Endothelial cell of umbilical vein (primary cell): ENCODE measurements at regions not wholly inside any gene's neighbourhood (a gene's known extent, or its start where the extent isn't known, plus 50 kb on each side); places are given as distances from the start of the nearest gene placed in this dataset.

Experiments used
- BruUV-seq: library from RNA; stranded (reverse); fragments of 400-500 nt; replicated peaks from 2 replicates; lab custom pipeline; 2021; lab: Mats Ljungman, UMichigan
- CTCF ChIA-PET: fragments of 300-600, 350-600 bp; sonication (Branson Sonifier 250); formaldehyde crosslinking; loops from one replicate; lab custom pipeline; 2021; ENCODE audit warnings: antibody characterized with exemption, inconsistent platforms; lab: Charles Lee
- POLR2A ChIA-PET: fragments of 300-600, 350-600 bp; sonication (Branson Sonifier 250); formaldehyde crosslinking; loops from one replicate; lab custom pipeline; 2021; ENCODE audit warnings: antibody characterized with exemption, inconsistent platforms; lab: Charles Lee
- DNase-seq: peaks from one replicate; pipeline ENCODE4 v3.0.0-alpha.2; 2011; ENCODE audit warnings: low read depth, low spot score
- FAIRE-seq: peaks from 2 replicates; lab custom pipeline; 2011; peaks lifted over from hg19 to GRCh38; lab: Jason Lieb, UNC
- H2AFZ ChIP-seq: 2 replicates; pipeline ENCODE4 v1.6.0; 2012; ENCODE audit warnings: low read depth, low read length, control low read depth, inconsistent platforms
- H3K27ac ChIP-seq: 2 replicates; pipeline ENCODE4 v1.5.1; 2011; ENCODE audit warnings: low read depth, mild to moderate bottlenecking, control low read depth, low read length, moderate library complexity; ENCODE audit not compliant: insufficient read depth
- H3K27me3 ChIP-seq, 2 experiments: 2 replicates each; pipeline versions ENCODE4 v1.6.0 to v1.6.1; 2011; ENCODE audit warnings: low read length in 2 of 2, mixed read lengths in 1 of 2; ENCODE audit not compliant: control insufficient read depth in 2 of 2, insufficient read depth in 2 of 2
- H3K36me3 ChIP-seq, 2 experiments: 2 replicates in 1 of 2; 3 replicates in 1 of 2; pipeline ENCODE4 v1.5.1; 2011; ENCODE audit warnings: low read length in 2 of 2, mild to moderate bottlenecking in 1 of 2, moderate library complexity in 1 of 2; ENCODE audit not compliant: control insufficient read depth in 2 of 2, insufficient read depth in 2 of 2; ENCODE audit errors: extremely low read depth in 1 of 2
- H3K4me1 ChIP-seq: 3 replicates; pipeline ENCODE4 v1.5.1; 2011; ENCODE audit warnings: mild to moderate bottlenecking, low read length; ENCODE audit not compliant: control insufficient read depth, insufficient read depth; ENCODE audit errors: extremely low read depth
- H3K4me2 ChIP-seq: 2 replicates; pipeline ENCODE4 v1.6.1; 2011; ENCODE audit warnings: low read length, control low read depth, mixed read lengths; ENCODE audit not compliant: insufficient read depth
- H3K4me3 ChIP-seq, 3 experiments: fragments of 200-600 bp in 1 of 3; sonication (generic), shearing (Covaris generic) in 1 of 3; replicated peaks in 1 of 3; 2 replicates each; pipeline ENCODE4 v1.5.1; 2011 to 2016; ENCODE audit warnings: control low read depth in 3 of 3, low read length in 3 of 3, mild to moderate bottlenecking in 2 of 3, inconsistent platforms in 1 of 3, low read depth in 1 of 3, moderate library complexity in 1 of 3; ENCODE audit not compliant: insufficient read depth in 1 of 3
- H3K79me2 ChIP-seq: 2 replicates; pipeline ENCODE4 v1.6.0; 2012; ENCODE audit warnings: low read length, inconsistent platforms; ENCODE audit not compliant: control insufficient read depth, insufficient read depth
- H3K9ac ChIP-seq: replicated peaks from 2 replicates; pipeline ENCODE3; 2011; ENCODE audit warnings: low read length, control low read depth; ENCODE audit not compliant: insufficient read depth; ENCODE audit errors: extremely low read depth
- H3K9me1 ChIP-seq: replicated peaks from 3 replicates; pipeline ENCODE4 v1.6.0; 2011; ENCODE audit warnings: mild to moderate bottlenecking, low read length; ENCODE audit not compliant: control insufficient read depth, insufficient read depth; ENCODE audit errors: extremely low read depth
- H3K9me3 ChIP-seq: replicated peaks from 2 replicates; pipeline ENCODE4 v1.5.1; 2012; ENCODE audit warnings: low read length, inconsistent platforms; ENCODE audit not compliant: control insufficient read depth, insufficient read depth
- H4K20me1 ChIP-seq: replicated peaks from 2 replicates; pipeline ENCODE3; 2011; ENCODE audit warnings: mild to moderate bottlenecking, low read length; ENCODE audit not compliant: control insufficient read depth, insufficient read depth; ENCODE audit errors: extremely low read depth
- EZH2 ChIP-seq: IDR thresholded peaks from 2 replicates; pipeline ENCODE4 v1.6.1; 2012; ENCODE audit warnings: borderline replicate concordance, low read depth, mild to moderate bottlenecking, moderate library complexity, low read length, inconsistent platforms; ENCODE audit not compliant: severe bottlenecking
- FOS ChIP-seq: IDR thresholded peaks from 2 replicates; pipeline ENCODE4 v1.6.1; 2011; ENCODE audit warnings: mild to moderate bottlenecking, low read length, moderate library complexity, borderline replicate concordance; ENCODE audit not compliant: insufficient read depth
- GATA2 ChIP-seq: IDR thresholded peaks from 2 replicates; pipeline ENCODE4 v1.7.0; 2011; ENCODE audit warnings: low read depth, mild to moderate bottlenecking, moderate library complexity, mixed read lengths, low read length; ENCODE audit not compliant: insufficient read length, insufficient read depth
- JUN ChIP-seq: IDR thresholded peaks from 2 replicates; pipeline ENCODE4 v1.6.1; 2011; ENCODE audit warnings: borderline replicate concordance, low read depth; ENCODE audit not compliant: insufficient read length, insufficient read depth
- MAX ChIP-seq: IDR thresholded peaks from 2 replicates; pipeline ENCODE4 v1.6.1; 2011; ENCODE audit not compliant: insufficient read depth, insufficient read length
- MYC ChIP-seq: IDR thresholded peaks from one replicate; pipeline ENCODE4 v1.6.1; 2011; ENCODE audit warnings: mild to moderate bottlenecking, low read depth, low read length
- POLR2A ChIP-seq: IDR thresholded peaks from 2 replicates; pipeline ENCODE4 v1.6.1; 2012; ENCODE audit warnings: low read depth, mild to moderate bottlenecking, control low read depth, low read length
- POLR2AphosphoS5 ChIP-seq: IDR thresholded peaks from 2 replicates; pipeline ENCODE4 v1.6.1; 2012; ENCODE audit warnings: low read depth, mild to moderate bottlenecking, control low read depth, low read length, moderate library complexity; ENCODE audit not compliant: insufficient read depth
- dilution Hi-C: fragments of 300-500 bp; cut with MboI; formaldehyde crosslinking; loops from one replicate; pipeline ENCODE4 v1.15.0; 2019; ENCODE audit warnings: low sequenced_read_pairs; ENCODE audit not compliant: extremely low pct_ligation_motif_present
- intact Hi-C: fragments of 100-400 bp; cut with micrococcal nuclease; formaldehyde crosslinking; loops from one replicate; pipeline ENCODE4 v1.10.0; 2022
- TF ChIP-seq, protein P1 (sequence below), 2 donors: IDR thresholded peaks; 1 replicate in 1 of 2; 2 replicates in 1 of 2; pipeline ENCODE4 v1.5.1; 2011; ENCODE audit warnings: low read length in 2 of 2, mild to moderate bottlenecking in 2 of 2, moderate library complexity in 2 of 2, control low read depth in 1 of 2, inconsistent platforms in 1 of 2, low read depth in 1 of 2; ENCODE audit not compliant: insufficient read depth in 1 of 2; ENCODE audit errors: extremely low read depth in 1 of 2

DNA sequence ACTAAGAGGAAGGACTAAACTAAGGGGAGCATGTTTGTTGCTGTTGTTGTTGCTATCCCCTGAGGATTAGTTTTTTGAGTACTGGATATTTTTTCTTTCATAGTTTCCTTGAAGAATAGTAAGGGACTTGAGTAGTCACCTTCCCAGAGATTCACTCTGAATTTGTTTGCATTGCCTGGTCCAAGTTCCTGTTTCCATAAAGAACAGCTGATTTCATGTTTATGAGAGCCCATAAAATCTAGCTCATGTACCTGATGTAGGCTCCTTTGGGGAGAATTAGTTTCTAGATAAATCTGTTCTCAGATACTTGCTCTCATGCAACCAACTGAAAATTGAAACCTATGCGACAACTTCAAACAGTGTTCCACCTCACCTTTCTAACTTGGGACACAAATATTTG is 464.4 kb upstream of the MBL2 start:
- no peaks in the 10 kb centered on the region for H3K27me3 ChIP-seq
- no TSS peak for BruUV-seq
- no peaks in the 10 kb centered on the region for H4K20me1 ChIP-seq
- H3K4me2 ChIP-seq, result no peak overlapping the region
- no peak overlapping the region for H3K27ac ChIP-seq
- H3K36me3 ChIP-seq, result no peaks in the 10 kb centered on the region
- intact Hi-C loops, result no loop called here
- H3K9me3 ChIP-seq, result no peaks in the 10 kb centered on the region
- H2AFZ ChIP-seq, result no peak overlapping the region
- no peaks in the 10 kb centered on the region for H3K9me1 ChIP-seq
- dilution Hi-C loops, result no loop called here
- H3K4me3 ChIP-seq, result no peak overlapping the region
- TF ChIP-seq MAX (no peak), GATA2 (no peak), FOS (no peak), POLR2AphosphoS5 (no peak), JUN (no peak), EZH2 (no peak), MYC (no peak), POLR2A (no peak)
- TF ChIP-seq, protein P1, sequence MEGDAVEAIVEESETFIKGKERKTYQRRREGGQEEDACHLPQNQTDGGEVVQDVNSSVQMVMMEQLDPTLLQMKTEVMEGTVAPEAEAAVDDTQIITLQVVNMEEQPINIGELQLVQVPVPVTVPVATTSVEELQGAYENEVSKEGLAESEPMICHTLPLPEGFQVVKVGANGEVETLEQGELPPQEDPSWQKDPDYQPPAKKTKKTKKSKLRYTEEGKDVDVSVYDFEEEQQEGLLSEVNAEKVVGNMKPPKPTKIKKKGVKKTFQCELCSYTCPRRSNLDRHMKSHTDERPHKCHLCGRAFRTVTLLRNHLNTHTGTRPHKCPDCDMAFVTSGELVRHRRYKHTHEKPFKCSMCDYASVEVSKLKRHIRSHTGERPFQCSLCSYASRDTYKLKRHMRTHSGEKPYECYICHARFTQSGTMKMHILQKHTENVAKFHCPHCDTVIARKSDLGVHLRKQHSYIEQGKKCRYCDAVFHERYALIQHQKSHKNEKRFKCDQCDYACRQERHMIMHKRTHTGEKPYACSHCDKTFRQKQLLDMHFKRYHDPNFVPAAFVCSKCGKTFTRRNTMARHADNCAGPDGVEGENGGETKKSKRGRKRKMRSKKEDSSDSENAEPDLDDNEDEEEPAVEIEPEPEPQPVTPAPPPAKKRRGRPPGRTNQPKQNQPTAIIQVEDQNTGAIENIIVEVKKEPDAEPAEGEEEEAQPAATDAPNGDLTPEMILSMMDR (IDR thresholded peaks at IDR 0.05; ENCODE audit: extremely low read depth in 1 of 2, insufficient read depth in 1 of 2, low read depth in 1 of 2, low read length in 2 of 2), result no peak
- H3K4me1 ChIP-seq, result no peaks in the 10 kb centered on the region
- ChIA-PET CTCF (no interaction called here), POLR2A (no interaction called here)
- FAIRE-seq, result no peak
- no peak overlapping the region for H3K9ac ChIP-seq
- no peaks in the 10 kb centered on the region for H3K79me2 ChIP-seq
- no peak for DNase-seq
